Progenitor cell of endocrine pancreas (in vitro differentiated cells): ENCODE measurements at regions not wholly inside any gene's neighbourhood (a gene's known extent, or its start where the extent isn't known, plus 50 kb on each side); places are given as distances from the start of the nearest gene placed in this dataset.

Experiments
- DNase-seq: peaks from one replicate; pipeline ENCODE4 v3.0.0; 2021; ENCODE audit warnings: low spot score; ENCODE audit not compliant: unreplicated experiment
- H3K27ac Mint-ChIP-seq: 2 replicates; pipeline ENCODE4 v1.8.0; 2021; ENCODE audit warnings: mild to moderate bottlenecking, moderate library complexity, mixed read lengths
- H3K27me3 Mint-ChIP-seq: 2 replicates; pipeline ENCODE4 v1.8.0; 2021; ENCODE audit warnings: mixed read lengths
- H3K36me3 Mint-ChIP-seq: 2 replicates; pipeline ENCODE4 v1.8.0; 2022; ENCODE audit warnings: mixed read lengths; ENCODE audit not compliant: insufficient read depth
- H3K4me1 Mint-ChIP-seq: 2 replicates; pipeline ENCODE4 v1.8.0; 2021; ENCODE audit warnings: low read depth, mixed read lengths
- H3K4me3 Mint-ChIP-seq: 2 replicates; pipeline ENCODE4 v1.8.0; 2021; ENCODE audit warnings: low read depth, mild to moderate bottlenecking, moderate library complexity, mixed read lengths
- H3K9me3 Mint-ChIP-seq: 2 replicates; pipeline ENCODE4 v1.8.0; 2021; ENCODE audit warnings: low read depth, mixed read lengths
- CTCF ChIP-seq: fragments of 200-600 bp; sonication (generic); IDR thresholded peaks from one replicate; pipeline ENCODE4 v1.5.0; 2021; ENCODE audit warnings: antibody characterized with exemption, mild to moderate bottlenecking; ENCODE audit not compliant: unreplicated experiment

- H3K4me3 Mint-ChIP-seq, result no peak overlapping the region
- H3K9me3 Mint-ChIP-seq, result no peaks in the 10 kb centered on the region
- H3K27ac Mint-ChIP-seq, result no peak overlapping the region
- no peak for DNase-seq
- H3K36me3 Mint-ChIP-seq, result no peaks in the 10 kb centered on the region
- no peak for TF ChIP-seq CTCF
- H3K4me1 Mint-ChIP-seq, result peaks cover 10% of the 10 kb centered on the region
- no peaks in the 10 kb centered on the region for H3K27me3 Mint-ChIP-seq
Measured at GRCh38 chr6:147867433-147868226, 359.1 kb downstream of the SAMD5 start.

DNA sequence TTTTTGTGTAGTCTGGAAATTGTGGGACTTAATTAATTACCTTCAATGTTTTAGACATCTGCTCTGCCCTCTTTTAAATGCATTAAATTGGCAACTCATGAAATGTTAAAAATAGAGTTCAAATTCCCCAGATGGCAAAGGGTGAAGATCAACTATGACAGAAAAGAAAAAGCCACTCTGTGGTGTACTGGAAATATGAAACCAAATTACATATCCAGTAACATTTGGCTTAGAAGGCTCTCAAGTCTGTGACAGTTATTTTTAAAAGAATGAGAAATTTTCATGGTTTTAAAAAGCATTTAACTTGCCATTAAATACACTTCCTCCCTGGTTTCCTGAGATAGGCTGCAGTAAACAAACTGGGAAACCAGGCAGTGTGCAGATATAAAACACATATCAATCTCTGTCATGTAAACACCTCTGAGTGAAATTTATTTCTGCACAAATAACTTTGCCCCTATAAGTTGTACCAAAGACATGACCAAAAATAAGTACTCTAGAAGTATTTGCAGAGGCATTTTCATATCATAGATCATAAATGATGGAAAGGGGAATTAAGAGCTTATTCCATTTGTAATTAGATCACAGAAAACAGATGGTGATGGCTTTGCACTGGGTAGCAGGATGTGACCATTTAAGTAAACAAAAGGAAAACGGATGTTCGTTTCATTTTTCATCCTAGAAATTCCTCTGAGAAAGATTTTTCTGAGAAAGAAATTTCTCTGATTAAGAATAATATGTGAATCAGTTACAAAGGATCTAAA lies 360.1 kb downstream of the SAMD5 start:
- Mint-ChIP-seq H3K9me3 (no peaks in the 10 kb centered on the region), H3K27ac (no peak overlapping the region), H3K4me1 (peaks cover 10% of the 10 kb centered on the region), H3K4me3 (no peak overlapping the region), H3K27me3 (no peaks in the 10 kb centered on the region), H3K36me3 (no peaks in the 10 kb centered on the region)
- DNase-seq, result no peak
- TF ChIP-seq CTCF, result no peak

DNA sequence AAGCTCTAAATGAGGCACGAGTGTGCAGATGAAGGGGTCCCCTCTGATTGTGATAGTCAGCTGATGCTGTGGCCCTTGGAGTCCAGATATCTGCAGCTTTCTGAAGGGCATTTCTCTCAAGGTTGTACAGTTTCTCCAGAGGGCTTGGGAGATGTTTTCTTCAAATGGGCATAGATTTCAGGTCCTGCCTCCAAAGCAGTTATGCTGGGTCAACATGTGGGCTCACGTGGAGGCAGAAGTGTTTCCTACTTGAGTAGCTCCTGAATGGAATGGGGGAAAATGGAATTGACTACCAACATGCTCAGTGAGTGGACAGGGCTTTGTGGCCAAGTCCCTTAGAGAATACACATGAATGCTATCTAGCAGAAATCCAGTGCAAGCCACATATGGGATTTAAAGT lies 360.7 kb downstream of the SAMD5 start:
- Mint-ChIP-seq H3K9me3 (no peaks in the 10 kb centered on the region), H3K4me3 (no peak overlapping the region), H3K36me3 (no peaks in the 10 kb centered on the region), H3K27me3 (no peaks in the 10 kb centered on the region), H3K4me1 (peaks cover 10% of the 10 kb centered on the region), H3K27ac (no peak overlapping the region)
- no peak for TF ChIP-seq CTCF
- DNase-seq, result no peak

DNA sequence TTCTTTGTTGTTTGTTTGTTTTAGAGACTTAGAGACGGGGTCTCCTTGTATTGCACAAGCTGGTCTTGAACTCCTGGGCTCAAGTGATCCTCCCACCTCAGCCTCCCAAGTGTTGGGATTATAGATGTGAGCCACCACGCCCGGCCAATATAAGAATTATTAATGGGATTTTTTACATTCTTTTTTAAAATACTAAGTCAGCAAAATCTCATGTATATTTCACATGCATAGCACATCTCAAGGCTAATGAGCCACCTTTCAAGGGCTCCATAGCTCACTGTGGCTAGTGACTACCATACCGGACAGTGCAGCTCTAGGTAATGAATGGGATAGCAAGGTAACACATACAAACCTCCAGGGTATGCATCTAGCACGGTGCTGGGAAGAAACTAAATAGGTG lies 361.4 kb downstream of the SAMD5 start:
- Mint-ChIP-seq H3K27ac (no peak overlapping the region), H3K9me3 (no peaks in the 10 kb centered on the region), H3K4me3 (no peak overlapping the region), H3K27me3 (no peaks in the 10 kb centered on the region), H3K36me3 (no peaks in the 10 kb centered on the region), H3K4me1 (peaks cover 10% of the 10 kb centered on the region)
- no peak for TF ChIP-seq CTCF
- no peak for DNase-seq

DNA sequence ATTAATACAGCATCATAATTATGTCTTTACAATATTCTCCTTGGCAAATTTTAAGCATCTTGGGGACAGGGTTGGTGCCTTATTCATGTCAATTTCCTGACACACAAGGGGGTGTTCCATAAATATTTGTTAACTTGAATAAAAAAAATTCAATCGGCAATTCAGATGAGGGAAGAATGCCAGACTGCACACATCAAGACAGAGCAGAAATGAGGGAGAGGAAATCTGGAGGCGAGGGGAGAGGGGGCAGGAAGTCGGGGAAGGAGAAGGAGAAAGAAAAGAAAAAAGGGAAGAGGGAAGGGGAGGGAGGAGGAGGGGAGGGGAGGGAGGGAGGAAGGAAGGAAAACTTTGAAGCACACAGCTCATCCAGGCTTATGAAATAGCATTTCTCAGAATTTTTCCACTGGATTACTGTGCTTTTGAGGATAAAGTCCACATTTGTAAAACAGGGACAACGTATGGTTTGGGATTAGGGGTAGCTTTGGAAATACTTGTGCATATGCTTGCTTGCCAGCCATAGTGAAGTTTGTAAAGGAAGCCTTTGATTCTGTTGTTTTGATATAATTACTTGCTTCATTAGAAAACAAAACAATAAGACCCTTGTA lies 362.1 kb downstream of the SAMD5 start:
- H3K27ac Mint-ChIP-seq, result no peak overlapping the region
- no peak overlapping the region for H3K4me3 Mint-ChIP-seq

More for the DNA sequence above, 362.1 kb downstream of the SAMD5 start:
- no peaks in the 10 kb centered on the region for H3K9me3 Mint-ChIP-seq
- no peaks in the 10 kb centered on the region for H3K27me3 Mint-ChIP-seq
- H3K36me3 Mint-ChIP-seq, result no peaks in the 10 kb centered on the region
- peaks cover 10% of the 10 kb centered on the region for H3K4me1 Mint-ChIP-seq
- no peak for TF ChIP-seq CTCF
- DNase-seq, result no peak
